ENCODE measurements at regions not wholly inside any gene's neighbourhood (a gene's known extent, or its start where the extent isn't known, plus 50 kb on each side); places are given as distances from the start of the nearest gene placed in this dataset.

- intact Hi-C loops (cut with DNase I): no loop called here
- Histone ChIP-seq H3K4me3 (no peak overlapping the region), H3K9me3 (no peaks in the 10 kb centered on the region), H3K36me3 (replicated peaks in 1 of 2; ENCODE audit: insufficient read depth in 1 of 2, low read depth in 2 of 2) (no peaks in the 10 kb centered on the region), H3K27me3 (no peaks in the 10 kb centered on the region), H3K4me1 (no peaks in the 10 kb centered on the region), H3K27ac (no peak overlapping the region)
- 29 to 54% methylated on average over 4 of the region's 4 CpGs for WGBS, 2 donors
- no peak for DNase-seq
- no peak for ATAC-seq
- TF ChIP-seq POLR2A (IDR thresholded peaks at IDR 0.05) (no peak), CTCF (IDR thresholded peaks at IDR 0.05) (no peak)
Observed at GRCh38 chr7:97390915-97391593, 273.6 kb downstream of the SDHAF3 start.

DNA sequence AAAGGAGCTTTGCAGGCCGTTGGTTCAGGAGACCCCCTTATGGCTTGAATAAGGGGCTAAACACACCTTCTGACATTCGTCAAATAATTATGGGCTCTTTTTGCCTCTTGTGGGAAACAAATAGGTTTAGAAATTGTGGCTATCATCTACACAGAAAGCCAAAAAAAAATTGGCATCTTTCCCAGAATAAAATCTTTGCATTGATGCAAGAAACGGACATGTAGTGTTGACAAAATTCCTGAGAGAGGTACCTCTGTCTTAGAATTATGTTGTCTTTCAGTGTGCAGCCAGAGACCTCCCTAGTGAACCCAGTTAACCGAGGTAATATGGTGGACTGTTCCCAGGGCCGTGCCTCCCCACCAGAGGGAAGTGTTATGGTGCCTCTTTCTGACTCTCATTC, 283.9 kb downstream of the SDHAF3 start:
- intact Hi-C loops (cut with DNase I): no loop called here
- Histone ChIP-seq H3K4me1 (no peaks in the 10 kb centered on the region), H3K4me3 (no peak overlapping the region), H3K27ac (no peak overlapping the region), H3K27me3 (no peaks in the 10 kb centered on the region), H3K9me3 (no peaks in the 10 kb centered on the region), H3K36me3 (replicated peaks in 1 of 2; ENCODE audit: insufficient read depth in 1 of 2, low read depth in 2 of 2) (no peaks in the 10 kb centered on the region)
- no peak for DNase-seq
- TF ChIP-seq POLR2A (IDR thresholded peaks at IDR 0.05): no peak
- TF ChIP-seq CTCF (IDR thresholded peaks at IDR 0.05): no peak
- ATAC-seq: no peak
- 31 to 47% methylated on average over 5 of the region's 5 CpGs for WGBS, 2 donors

DNA sequence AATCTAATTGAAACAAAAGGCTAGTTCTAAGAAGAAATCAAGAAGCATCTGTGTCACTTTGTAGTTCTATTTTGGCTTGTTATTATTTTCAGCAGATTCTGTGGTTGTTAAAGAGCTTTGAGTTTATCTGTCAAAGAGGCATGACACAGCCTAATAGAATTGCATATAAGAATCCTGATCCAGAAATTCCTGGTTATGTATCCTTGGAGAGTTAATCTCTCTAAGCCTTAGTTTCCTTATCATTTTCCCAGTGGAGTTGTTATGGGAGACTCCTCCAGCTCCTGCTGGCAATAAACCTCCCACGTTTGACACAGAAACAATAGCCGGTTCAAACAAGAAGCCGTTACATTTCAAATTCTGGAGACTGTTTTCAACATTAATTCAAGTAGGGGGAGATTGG, 288.3 kb downstream of the SDHAF3 start:
- Histone ChIP-seq H3K27ac (no peak overlapping the region), H3K27me3 (no peaks in the 10 kb centered on the region), H3K36me3 (replicated peaks in 1 of 2; ENCODE audit: insufficient read depth in 1 of 2, low read depth in 2 of 2) (no peaks in the 10 kb centered on the region), H3K4me1 (no peaks in the 10 kb centered on the region), H3K9me3 (no peaks in the 10 kb centered on the region), H3K4me3 (no peak overlapping the region)
- DNase-seq (no peak), ATAC-seq (no peak)
- WGBS, 2 donors: 21 to 29% methylated on average over 3 of the region's 3 CpGs
- TF ChIP-seq CTCF (IDR thresholded peaks at IDR 0.05) (no peak), POLR2A (IDR thresholded peaks at IDR 0.05) (no peak)
- intact Hi-C loops (cut with DNase I): no loop called here

DNA sequence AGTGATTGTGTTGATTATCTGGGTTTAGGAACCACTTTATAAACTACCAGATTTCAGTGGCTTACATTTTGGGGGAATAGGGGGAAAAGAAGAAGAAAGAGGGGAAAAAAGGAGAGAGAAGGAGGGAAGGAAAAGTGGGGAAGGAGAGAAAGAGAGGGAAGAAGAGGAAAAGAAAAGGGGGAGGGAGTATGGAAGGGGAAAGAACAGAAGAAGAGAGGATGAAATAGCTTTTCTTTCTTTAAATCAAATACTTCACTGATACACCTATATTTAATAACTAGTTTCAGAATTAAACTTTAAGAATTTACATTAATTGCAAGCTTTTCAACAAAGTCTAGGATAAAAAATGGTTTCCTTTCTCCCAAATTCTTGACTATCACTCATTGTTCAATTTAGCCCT, 289.6 kb downstream of the SDHAF3 start:
- TF ChIP-seq POLR2A (IDR thresholded peaks at IDR 0.05) (no peak), CTCF (IDR thresholded peaks at IDR 0.05) (no peak)
- H3K4me3 ChIP-seq: no peak overlapping the region
- ATAC-seq: no peak
- no peaks in the 10 kb centered on the region for H3K4me1 ChIP-seq
- no peaks in the 10 kb centered on the region for H3K9me3 ChIP-seq
- DNase-seq: no peak
- H3K36me3 ChIP-seq (replicated peaks in 1 of 2; ENCODE audit: insufficient read depth in 1 of 2, low read depth in 2 of 2): no peaks in the 10 kb centered on the region
- no peak overlapping the region for H3K27ac ChIP-seq
- intact Hi-C loops (cut with DNase I): no loop called here
- no peaks in the 10 kb centered on the region for H3K27me3 ChIP-seq

GRCh38 chr7:97409346-97409745, 291.8 kb downstream of the SDHAF3 start:
- no peak overlapping the region for H3K4me3 ChIP-seq
- no peak overlapping the region for H3K27ac ChIP-seq
- DNase-seq: no peak
- WGBS, 2 donors: 50 to 74% methylated on average over 2 of the region's 2 CpGs
- ATAC-seq: no peak
- intact Hi-C loops (cut with DNase I): no loop called here
- H3K9me3 ChIP-seq: no peaks in the 10 kb centered on the region
- H3K36me3 ChIP-seq (replicated peaks in 1 of 2; ENCODE audit: insufficient read depth in 1 of 2, low read depth in 2 of 2): no peaks in the 10 kb centered on the region
- TF ChIP-seq POLR2A (IDR thresholded peaks at IDR 0.05) (no peak), CTCF (IDR thresholded peaks at IDR 0.05) (no peak)
- no peaks in the 10 kb centered on the region for H3K27me3 ChIP-seq
- no peaks in the 10 kb centered on the region for H3K4me1 ChIP-seq
